ENCODE measurements at regions not wholly inside any gene's neighbourhood (a gene's known extent, or its start where the extent isn't known, plus 50 kb on each side); places are given as distances from the start of the nearest gene placed in this dataset.

GRCh38 chr22:44550711-44551491 lies 52.9 kb upstream of the RTL6 start:
- TF ChIP-seq ZFX (IDR thresholded peaks at IDR 0.05; ENCODE audit: borderline replicate concordance) (no peak), CTCF (IDR thresholded peaks at IDR 0.05) (no peak)
- no peak overlapping the region for H3K27ac ChIP-seq

- TF ChIP-seq ZFX (IDR thresholded peaks at IDR 0.05; ENCODE audit: borderline replicate concordance), result no peak
- TF ChIP-seq CTCF (IDR thresholded peaks at IDR 0.05), result no peak
- no peak overlapping the region for H3K27ac ChIP-seq
Measured at GRCh38 chr22:44549701-44550100, 51.7 kb upstream of the RTL6 start.

- TF ChIP-seq ZFX (IDR thresholded peaks at IDR 0.05; ENCODE audit: borderline replicate concordance) (no peak), CTCF (IDR thresholded peaks at IDR 0.05) (no peak)
- no peak overlapping the region for H3K27ac ChIP-seq
Measured at GRCh38 chr22:44548981-44549380, 50.9 kb upstream of the RTL6 start.
